Stimulated activated naive CD8-positive, alpha-beta T cell treated with anti-CD3 and anti-CD28 coated beads, Interleukin-15, Interleukin-2, amounts not matched to agents 100 ng/mL and 50 ng/mL, for 24 hours (primary cell): ENCODE measurements at regions not wholly inside any gene's neighbourhood (a gene's known extent, or its start where the extent isn't known, plus 50 kb on each side); places are given as distances from the start of the nearest gene placed in this dataset.

ENCODE experiments used
- H3K27ac Mint-ChIP-seq: one replicate; pipeline ENCODE4 v1.8.0; 2021; ENCODE audit warnings: mild to moderate bottlenecking, mixed read lengths
- H3K27me3 Mint-ChIP-seq: one replicate; pipeline ENCODE4 v1.8.0; 2021; ENCODE audit warnings: mixed read lengths
- H3K36me3 Mint-ChIP-seq: one replicate; pipeline ENCODE4 v1.8.0; 2021; ENCODE audit warnings: low read depth, mixed read lengths
- H3K4me1 Mint-ChIP-seq: one replicate; pipeline ENCODE4 v1.8.0; 2021; ENCODE audit warnings: low read depth, mixed read lengths
- H3K4me3 Mint-ChIP-seq: one replicate; pipeline ENCODE4 v1.8.0; 2021; ENCODE audit warnings: mild to moderate bottlenecking, mixed read lengths
- H3K9me3 Mint-ChIP-seq: one replicate; pipeline ENCODE4 v1.8.0; 2021; ENCODE audit warnings: mixed read lengths

- no peak overlapping the region for H3K27ac Mint-ChIP-seq
Observed at GRCh38 chr7:25388681-25389080, 160.4 kb upstream of the NPVF start.

GRCh38 chr7:25389489-25390106 lies 161.3 kb upstream of the NPVF start:
- H3K4me1 Mint-ChIP-seq: no peaks in the 10 kb centered on the region
- H3K27me3 Mint-ChIP-seq: peaks cover 18% of the 10 kb centered on the region
- no peak overlapping the region for H3K27ac Mint-ChIP-seq
- H3K36me3 Mint-ChIP-seq: no peaks in the 10 kb centered on the region
- no peak overlapping the region for H3K4me3 Mint-ChIP-seq
- no peaks in the 10 kb centered on the region for H3K9me3 Mint-ChIP-seq

More at GRCh38 chr7:25388681-25389080, 160.4 kb upstream of the NPVF start:
- no peaks in the 10 kb centered on the region for H3K36me3 Mint-ChIP-seq
- H3K27me3 Mint-ChIP-seq: peaks cover 18% of the 10 kb centered on the region
- H3K4me1 Mint-ChIP-seq: no peaks in the 10 kb centered on the region
- H3K9me3 Mint-ChIP-seq: no peaks in the 10 kb centered on the region
- no peak overlapping the region for H3K4me3 Mint-ChIP-seq

- no peaks in the 10 kb centered on the region for H3K9me3 Mint-ChIP-seq
- no peak overlapping the region for H3K4me3 Mint-ChIP-seq
- no peak overlapping the region for H3K27ac Mint-ChIP-seq
- H3K4me1 Mint-ChIP-seq: no peaks in the 10 kb centered on the region
- peaks cover 18% of the 10 kb centered on the region for H3K27me3 Mint-ChIP-seq
- H3K36me3 Mint-ChIP-seq: no peaks in the 10 kb centered on the region
Observed at GRCh38 chr7:25391295-25391861, 163.1 kb upstream of the NPVF start.

- no peaks in the 10 kb centered on the region for H3K36me3 Mint-ChIP-seq
Observed at GRCh38 chr7:25391961-25392587, 163.8 kb upstream of the NPVF start.

GRCh38 chr7:25392588-25393338 lies 164.5 kb upstream of the NPVF start:
- H3K27ac Mint-ChIP-seq: no peak overlapping the region
- H3K4me1 Mint-ChIP-seq: no peaks in the 10 kb centered on the region
- H3K36me3 Mint-ChIP-seq: no peaks in the 10 kb centered on the region
- H3K9me3 Mint-ChIP-seq: no peaks in the 10 kb centered on the region
- H3K27me3 Mint-ChIP-seq: peaks cover 18% of the 10 kb centered on the region
- no peak overlapping the region for H3K4me3 Mint-ChIP-seq

More at GRCh38 chr7:25391961-25392587, 163.8 kb upstream of the NPVF start:
- Mint-ChIP-seq H3K27me3 (peaks cover 18% of the 10 kb centered on the region), H3K4me1 (no peaks in the 10 kb centered on the region), H3K4me3 (no peak overlapping the region), H3K9me3 (no peaks in the 10 kb centered on the region), H3K27ac (no peak overlapping the region)

GRCh38 chr7:25395976-25396375 lies 167.7 kb upstream of the NPVF start:
- Mint-ChIP-seq H3K27ac (no peak overlapping the region), H3K4me1 (no peaks in the 10 kb centered on the region), H3K9me3 (no peaks in the 10 kb centered on the region), H3K36me3 (no peaks in the 10 kb centered on the region), H3K4me3 (no peak overlapping the region), H3K27me3 (peaks cover 5% of the 10 kb centered on the region)

- Mint-ChIP-seq H3K4me1 (no peaks in the 10 kb centered on the region), H3K9me3 (no peaks in the 10 kb centered on the region), H3K27ac (no peak overlapping the region), H3K27me3 (peaks cover 10% of the 10 kb centered on the region), H3K4me3 (no peak overlapping the region), H3K36me3 (no peaks in the 10 kb centered on the region)
Observed at GRCh38 chr7:25396668-25397067, 168.4 kb upstream of the NPVF start.

GRCh38 chr7:25398418-25398817 lies 170.1 kb upstream of the NPVF start:
- Mint-ChIP-seq H3K4me3 (no peak overlapping the region), H3K27ac (no peak overlapping the region), H3K36me3 (no peaks in the 10 kb centered on the region), H3K4me1 (no peaks in the 10 kb centered on the region), H3K9me3 (no peaks in the 10 kb centered on the region), H3K27me3 (peaks cover 5% of the 10 kb centered on the region)

GRCh38 chr7:25399000-25399750 lies 170.9 kb upstream of the NPVF start:
- H3K9me3 Mint-ChIP-seq: no peaks in the 10 kb centered on the region
- H3K4me1 Mint-ChIP-seq: no peaks in the 10 kb centered on the region
- H3K27ac Mint-ChIP-seq: no peak overlapping the region
- H3K4me3 Mint-ChIP-seq: no peak overlapping the region
- H3K36me3 Mint-ChIP-seq: no peaks in the 10 kb centered on the region
- H3K27me3 Mint-ChIP-seq: peaks cover 7% of the 10 kb centered on the region

GRCh38 chr7:25402532-25402931 lies 174.2 kb upstream of the NPVF start:
- Mint-ChIP-seq H3K27ac (no peak overlapping the region), H3K9me3 (no peaks in the 10 kb centered on the region), H3K36me3 (no peaks in the 10 kb centered on the region), H3K4me3 (no peak overlapping the region), H3K4me1 (no peaks in the 10 kb centered on the region), H3K27me3 (peaks cover 11% of the 10 kb centered on the region)

GRCh38 chr7:25405736-25406135 lies 177.4 kb upstream of the NPVF start:
- Mint-ChIP-seq H3K4me1 (no peaks in the 10 kb centered on the region), H3K9me3 (no peaks in the 10 kb centered on the region), H3K27ac (no peak overlapping the region), H3K36me3 (no peaks in the 10 kb centered on the region), H3K4me3 (no peak overlapping the region), H3K27me3 (peaks cover 16% of the 10 kb centered on the region)

GRCh38 chr7:25407053-25407452 lies 178.8 kb upstream of the NPVF start:
- Mint-ChIP-seq H3K36me3 (no peaks in the 10 kb centered on the region), H3K4me3 (no peak overlapping the region), H3K27me3 (peaks cover 11% of the 10 kb centered on the region), H3K27ac (no peak overlapping the region), H3K9me3 (no peaks in the 10 kb centered on the region), H3K4me1 (no peaks in the 10 kb centered on the region)

GRCh38 chr7:25408012-25408687 lies 179.9 kb upstream of the NPVF start:
- H3K4me1 Mint-ChIP-seq: no peaks in the 10 kb centered on the region
- no peak overlapping the region for H3K27ac Mint-ChIP-seq
- H3K36me3 Mint-ChIP-seq: no peaks in the 10 kb centered on the region
- H3K4me3 Mint-ChIP-seq: no peak overlapping the region
- peaks cover 11% of the 10 kb centered on the region for H3K27me3 Mint-ChIP-seq
- no peaks in the 10 kb centered on the region for H3K9me3 Mint-ChIP-seq

GRCh38 chr7:25408876-25409275 lies 180.6 kb upstream of the NPVF start:
- H3K4me1 Mint-ChIP-seq: no peaks in the 10 kb centered on the region
- H3K27ac Mint-ChIP-seq: no peak overlapping the region
- no peaks in the 10 kb centered on the region for H3K36me3 Mint-ChIP-seq
- H3K4me3 Mint-ChIP-seq: no peak overlapping the region
- no peaks in the 10 kb centered on the region for H3K9me3 Mint-ChIP-seq
- H3K27me3 Mint-ChIP-seq: peaks cover 11% of the 10 kb centered on the region
